C4-2B (cell line): ENCODE measurements at regions not wholly inside any gene's neighbourhood (a gene's known extent, or its start where the extent isn't known, plus 50 kb on each side); places are given as distances from the start of the nearest gene placed in this dataset.

ENCODE experiments used
- CTCF ChIP-seq: fragments of 450-650 bp; conservative IDR thresholded peaks from 2 replicates; pipeline ENCODE4 v1.5.1; 2017; ENCODE audit warnings: mild to moderate bottlenecking
- ZFX ChIP-seq: fragments of 450-650 bp; IDR thresholded peaks from 2 replicates; pipeline ENCODE4 v1.6.1; 2017

- no peak for TF ChIP-seq CTCF
- no peak for TF ChIP-seq ZFX
Measured at GRCh38 chr2:219744066-219744465, 116.6 kb downstream of the SLC4A3 start.
